ENCODE measurements at regions not wholly inside any gene's neighbourhood (a gene's known extent, or its start where the extent isn't known, plus 50 kb on each side); places are given as distances from the start of the nearest gene placed in this dataset.

DNA sequence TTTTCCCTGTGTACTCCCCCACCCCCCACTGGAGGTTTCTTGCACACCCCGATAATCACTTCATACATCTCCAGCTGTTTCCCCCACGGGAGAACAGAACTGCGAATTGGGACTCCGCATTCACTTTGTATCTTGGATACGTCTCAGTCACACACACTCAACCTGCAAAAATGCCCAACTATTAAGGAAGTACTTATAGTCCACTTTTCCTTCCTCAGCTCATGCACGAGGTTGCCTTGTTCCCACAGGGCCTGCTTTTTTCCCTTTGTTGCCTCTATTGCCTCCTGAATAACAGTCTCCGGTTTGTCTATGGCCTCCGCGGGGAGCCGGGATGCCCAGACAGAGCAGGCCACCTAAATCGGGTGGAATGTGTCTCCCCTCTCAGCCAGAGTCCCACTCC, 282.3 kb downstream of the PYDC2 start:
- in situ Hi-C loops (cut with MboI; ENCODE audit: low sequenced_read_pairs, unreplicated experiment): no loop called here
- no peak for TF ChIP-seq CTCF (IDR thresholded peaks at IDR 0.05; ENCODE audit: borderline replicate concordance, control extremely low read depth, extremely low read depth, insufficient read depth, missing control alignments)
- no peak for DNase-seq (ENCODE audit: low spot score)

GRCh38 chr3:191750618-191751017, 289.7 kb downstream of the PYDC2 start:
- DNase-seq (ENCODE audit: low spot score): no peak
- in situ Hi-C loops (cut with MboI; ENCODE audit: low sequenced_read_pairs, unreplicated experiment): no loop called here
- TF ChIP-seq CTCF (IDR thresholded peaks at IDR 0.05; ENCODE audit: borderline replicate concordance, control extremely low read depth, extremely low read depth, insufficient read depth, missing control alignments): no peak

DNA sequence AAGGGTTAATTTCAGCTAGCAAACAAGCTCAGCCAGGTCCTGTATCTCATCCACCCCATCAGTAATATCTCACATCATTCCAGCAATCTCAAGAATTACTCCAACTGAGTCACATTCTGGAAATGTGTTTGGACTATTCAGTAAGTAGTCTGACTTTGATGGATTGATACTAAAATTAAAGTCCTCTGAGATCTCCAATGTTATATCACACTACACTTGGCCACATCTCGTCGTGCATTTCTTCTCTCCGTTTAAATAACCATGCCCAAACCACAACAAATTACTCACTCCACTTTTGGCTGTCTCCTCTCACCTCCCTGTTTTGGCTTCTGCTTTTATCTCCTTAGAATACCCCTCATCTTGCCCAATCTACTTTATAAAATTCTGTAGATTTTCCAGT, 292.2 kb downstream of the PYDC2 start:
- no peak for DNase-seq (ENCODE audit: low spot score)
- no peak for TF ChIP-seq CTCF (IDR thresholded peaks at IDR 0.05; ENCODE audit: borderline replicate concordance, control extremely low read depth, extremely low read depth, insufficient read depth, missing control alignments)
- in situ Hi-C loops (cut with MboI; ENCODE audit: low sequenced_read_pairs, unreplicated experiment): no loop called here

GRCh38 chr3:191761906-191762305, 300.9 kb downstream of the PYDC2 start:
- no peak for TF ChIP-seq CTCF (IDR thresholded peaks at IDR 0.05; ENCODE audit: borderline replicate concordance, control extremely low read depth, extremely low read depth, insufficient read depth, missing control alignments)
- DNase-seq (ENCODE audit: low spot score): no peak
- in situ Hi-C loops (cut with MboI; ENCODE audit: low sequenced_read_pairs, unreplicated experiment): no loop called here

DNA sequence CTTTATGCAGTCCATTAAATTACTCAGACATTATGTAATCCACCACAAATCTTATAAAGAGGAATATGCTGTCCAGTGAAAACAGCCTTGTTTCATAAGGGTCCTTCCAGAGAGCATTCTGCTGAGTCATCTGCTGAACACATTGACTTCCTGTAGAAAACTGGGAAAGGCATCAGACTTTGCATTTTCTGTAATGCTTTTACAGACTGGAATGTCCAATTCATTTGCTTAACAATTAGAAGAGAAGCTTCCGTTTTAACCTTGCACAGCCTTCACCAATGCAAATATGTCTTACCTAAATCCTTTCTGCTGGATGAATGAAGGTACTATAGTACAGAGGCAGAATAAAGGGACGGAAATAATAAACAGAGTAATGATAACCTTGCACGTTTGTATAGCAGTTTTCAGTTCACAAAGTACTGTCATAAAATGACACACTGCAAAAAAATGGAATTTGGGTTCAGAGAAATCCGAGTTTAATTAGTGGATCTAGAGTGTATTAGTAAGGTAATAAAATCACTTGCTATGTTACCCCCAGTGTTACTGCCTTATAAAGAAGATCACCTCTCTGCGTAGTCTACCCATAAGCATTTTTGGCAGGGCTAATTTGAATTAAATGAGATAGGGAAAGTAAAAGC, 301.5 kb downstream of the PYDC2 start:
- no peak for DNase-seq (ENCODE audit: low spot score)
- no peak for TF ChIP-seq CTCF (IDR thresholded peaks at IDR 0.05; ENCODE audit: borderline replicate concordance, control extremely low read depth, extremely low read depth, insufficient read depth, missing control alignments)
- in situ Hi-C loops (cut with MboI; ENCODE audit: low sequenced_read_pairs, unreplicated experiment): no loop called here

DNA sequence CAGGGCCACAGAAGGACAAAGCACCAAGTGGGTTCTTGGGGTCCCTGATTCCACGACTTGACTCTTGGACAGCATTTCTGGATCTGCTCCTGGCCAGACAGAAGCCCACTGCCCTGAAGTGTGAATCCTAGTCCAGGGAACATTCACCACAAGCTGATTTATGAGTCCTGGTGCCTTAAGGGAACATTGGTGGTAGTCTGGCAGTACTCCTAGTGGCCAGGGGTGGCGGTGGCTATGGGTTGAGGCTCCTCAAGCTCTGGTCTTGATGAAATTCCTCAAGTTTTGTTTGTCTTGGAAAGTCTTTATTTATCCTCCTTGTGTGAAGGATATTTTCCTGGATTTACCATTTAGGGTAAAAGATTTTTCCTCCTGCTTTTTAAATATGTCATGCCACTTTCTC, 307.5 kb downstream of the PYDC2 start:
- in situ Hi-C loops (cut with MboI; ENCODE audit: low sequenced_read_pairs, unreplicated experiment): no loop called here
- TF ChIP-seq CTCF (IDR thresholded peaks at IDR 0.05; ENCODE audit: borderline replicate concordance, control extremely low read depth, extremely low read depth, insufficient read depth, missing control alignments): no peak
- no peak for DNase-seq (ENCODE audit: low spot score)

All from GM13976 (cell line).